ENCODE measurements at regions not wholly inside any gene's neighbourhood (a gene's known extent, or its start where the extent isn't known, plus 50 kb on each side); places are given as distances from the start of the nearest gene placed in this dataset.

DNA sequence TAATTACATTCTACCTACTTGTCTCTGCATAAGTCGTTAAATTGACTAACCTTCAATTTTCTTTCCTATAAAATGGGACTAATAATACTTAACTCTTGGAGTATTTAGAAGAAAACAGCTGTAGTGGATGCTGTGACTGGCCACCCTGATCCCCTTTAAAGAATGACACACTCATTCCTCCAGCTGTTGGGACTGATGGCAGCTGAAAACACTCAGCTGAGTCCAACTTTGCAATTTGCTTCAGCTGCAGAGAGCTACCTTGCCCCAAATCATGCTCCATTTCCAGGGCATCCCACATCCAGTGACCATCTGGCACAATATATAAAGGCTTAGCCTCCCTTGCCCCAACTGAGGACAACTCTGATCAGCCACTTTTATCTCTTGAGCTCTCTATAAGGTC is 89.1 kb downstream of the MID1IP1 start:
- DNase-seq = no peak

DNA sequence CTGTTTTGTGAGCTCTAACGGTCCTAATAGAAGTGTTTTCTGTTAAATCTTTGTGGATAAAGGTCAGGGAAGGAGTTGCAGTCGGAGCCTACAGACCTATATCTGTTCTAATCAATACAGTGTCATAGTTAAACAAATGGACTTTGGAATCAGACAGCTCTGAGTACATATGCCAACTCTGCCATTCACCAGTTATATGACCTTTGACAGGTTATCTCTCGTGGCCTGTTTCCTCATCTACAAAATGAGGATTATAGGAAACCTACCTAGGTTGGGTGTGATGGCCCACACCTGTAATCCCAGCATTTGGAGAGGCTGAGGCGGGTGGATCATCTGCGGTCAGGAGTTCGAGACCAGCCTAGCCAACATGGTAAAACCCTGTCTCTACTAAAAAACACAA is 89.7 kb downstream of the MID1IP1 start:
- no peak for DNase-seq

DNA sequence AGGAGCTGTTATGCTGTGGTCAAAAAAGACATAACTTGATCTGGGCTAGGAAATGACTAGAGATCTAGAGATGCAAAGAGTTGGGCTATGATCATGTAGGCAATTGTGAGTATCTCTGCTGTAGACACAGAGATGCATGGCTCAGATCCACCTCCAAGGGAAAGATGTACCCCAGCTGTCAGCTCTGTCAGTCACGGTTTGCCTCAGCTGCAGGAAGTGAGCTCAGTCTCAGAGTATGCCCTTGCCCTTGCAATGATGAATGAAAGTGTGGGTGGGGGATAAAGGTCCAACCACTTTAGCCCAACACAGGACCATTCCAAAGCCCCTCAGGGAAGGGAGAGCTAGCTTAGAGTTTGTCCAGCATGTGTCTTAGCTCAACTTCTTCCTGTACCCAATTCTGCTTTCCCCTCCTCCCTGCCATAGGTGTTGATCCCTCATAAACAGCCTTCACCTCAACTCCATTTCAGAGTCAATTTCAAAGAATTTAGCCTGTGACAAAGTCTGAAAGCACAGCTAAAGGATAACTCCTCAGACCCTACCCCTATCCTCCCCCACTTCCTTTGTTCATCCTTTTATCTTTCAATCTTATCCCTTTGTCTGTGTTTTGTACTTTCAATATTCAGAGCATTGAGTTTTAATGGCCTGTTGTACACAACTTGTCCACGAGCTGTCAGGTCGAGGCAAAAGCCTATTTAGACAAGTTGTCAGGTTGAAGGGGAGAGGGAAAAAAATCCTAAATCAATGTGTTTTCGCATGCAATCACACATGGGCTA is 90.6 kb downstream of the MID1IP1 start:
- DNase-seq = no peak

DNA sequence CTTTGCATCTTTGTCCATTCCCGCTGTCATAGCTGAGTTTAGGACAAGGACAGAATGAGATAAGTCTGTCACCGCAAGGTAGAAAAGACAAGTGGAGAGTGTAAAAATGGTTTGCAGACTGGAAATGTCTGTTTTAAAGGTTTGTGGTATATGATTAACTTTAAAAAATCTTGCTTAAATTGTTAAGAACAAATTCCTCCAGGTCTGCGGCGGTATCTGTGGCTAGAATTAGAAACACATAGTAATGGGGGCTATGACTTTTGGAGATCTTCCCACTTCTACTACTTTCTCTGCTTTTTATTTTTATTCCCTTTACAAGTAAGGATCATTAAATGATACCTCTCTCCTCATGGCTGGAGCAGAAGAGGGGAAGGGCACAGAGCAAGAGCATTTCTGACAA is 92.2 kb downstream of the MID1IP1 start:
- DNase-seq = no peak

DNA sequence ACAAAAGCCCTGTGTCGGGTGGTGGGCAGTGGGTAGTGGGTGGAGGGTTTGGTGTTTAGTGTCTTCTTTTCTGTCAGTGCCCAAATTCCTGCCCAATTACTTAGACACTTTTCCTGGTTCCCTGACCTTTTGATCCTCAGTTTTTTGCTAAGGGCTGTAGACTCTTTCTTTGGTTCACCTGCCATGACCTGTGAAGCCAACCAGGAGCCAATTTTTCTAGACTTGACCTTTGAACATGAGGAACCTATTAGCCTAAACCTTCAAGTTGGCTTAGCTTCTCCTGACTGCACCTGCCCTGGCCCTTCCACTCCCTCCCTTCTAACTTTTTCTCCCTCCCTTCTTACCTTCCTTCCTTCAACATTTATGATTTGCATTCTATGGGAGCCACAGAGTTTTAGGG is 94.5 kb downstream of the MID1IP1 start:
- DNase-seq = no peak

DNA sequence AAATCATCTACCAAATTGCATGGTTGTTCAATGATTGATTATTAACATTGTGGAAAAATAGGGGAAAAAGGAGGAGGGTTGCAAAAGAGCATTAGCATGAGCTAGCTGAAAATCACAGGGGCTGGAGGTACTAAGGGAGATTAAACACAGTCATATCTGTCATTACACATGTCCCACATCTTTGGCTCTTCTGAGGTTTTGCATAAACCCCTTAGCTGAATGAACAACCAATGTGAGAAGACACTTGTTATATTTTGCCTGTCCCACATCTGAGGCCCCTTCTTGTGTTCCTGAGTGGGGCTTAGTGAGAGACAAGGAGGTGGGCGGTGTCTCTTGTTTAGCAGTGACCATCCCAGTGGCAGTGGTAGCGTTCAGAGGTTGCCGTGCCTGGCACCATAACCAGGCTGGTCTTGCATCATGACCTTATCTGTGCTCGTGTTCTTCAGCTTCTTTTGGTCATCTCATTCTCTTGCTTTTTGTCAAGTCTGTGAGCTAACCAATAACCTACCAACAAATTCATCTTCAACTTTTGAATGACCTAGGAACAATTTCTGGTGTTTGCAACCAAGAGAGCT is 95.6 kb downstream of the MID1IP1 start:
- no peak for DNase-seq

DNA sequence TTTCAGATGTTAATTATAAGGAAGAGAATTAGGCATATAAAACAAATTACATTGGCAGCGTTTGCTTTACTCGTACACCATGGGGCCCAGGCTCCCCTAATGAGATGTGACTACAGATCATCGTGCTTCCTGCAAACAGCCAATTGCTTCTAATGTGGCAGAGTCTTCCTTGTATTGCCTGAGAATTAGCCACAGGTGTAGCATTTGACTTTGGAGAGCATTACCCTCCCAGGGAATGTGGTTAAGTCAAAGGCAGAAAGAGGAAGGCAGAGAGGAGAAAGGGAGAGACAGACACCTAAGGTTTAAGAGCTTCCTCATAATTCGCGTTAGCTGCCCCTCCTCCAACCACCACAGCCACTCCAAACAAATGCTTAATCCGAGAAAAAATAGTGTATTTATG is 97.0 kb downstream of the MID1IP1 start:
- no peak for DNase-seq

DNA sequence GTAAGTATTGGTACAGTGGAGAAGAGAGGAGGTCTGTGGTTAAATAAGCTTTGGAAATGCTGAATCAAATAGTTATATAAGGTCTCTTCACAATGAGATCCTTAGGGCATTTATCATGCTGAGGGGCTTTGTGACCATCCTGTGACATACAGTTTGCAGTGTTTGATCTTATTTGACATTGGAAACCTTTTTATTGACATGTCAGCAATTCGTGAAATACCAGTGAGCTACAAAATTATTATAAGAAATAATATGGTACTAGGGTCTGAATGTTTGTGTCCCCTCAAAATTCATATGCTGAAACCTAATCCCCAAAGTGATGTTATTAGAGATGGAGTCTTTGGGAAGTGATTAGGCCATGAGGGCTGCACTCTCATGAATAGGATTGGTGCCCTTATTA is 98.4 kb downstream of the MID1IP1 start:
- DNase-seq = no peak

DNA sequence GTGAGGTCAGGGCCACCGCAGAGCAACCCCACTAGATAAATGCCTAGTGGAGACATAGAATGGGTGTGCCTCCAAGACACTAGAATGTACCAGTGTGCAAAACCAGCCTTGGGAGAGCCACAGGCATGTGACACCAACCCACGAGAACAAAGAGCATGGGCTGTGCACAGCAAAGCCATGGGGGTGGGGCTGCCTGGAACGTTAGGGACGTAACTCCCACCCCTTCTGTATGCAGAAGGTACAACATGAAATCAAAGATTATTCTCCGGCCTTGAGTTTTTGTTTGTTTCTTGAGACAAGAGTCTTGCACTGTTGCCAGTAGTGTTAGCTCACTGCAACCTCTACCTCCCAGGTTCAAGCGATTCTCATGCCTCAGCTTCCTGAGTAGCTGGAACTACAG is 99.5 kb downstream of the MID1IP1 start:
- DNase-seq = no peak

DNA sequence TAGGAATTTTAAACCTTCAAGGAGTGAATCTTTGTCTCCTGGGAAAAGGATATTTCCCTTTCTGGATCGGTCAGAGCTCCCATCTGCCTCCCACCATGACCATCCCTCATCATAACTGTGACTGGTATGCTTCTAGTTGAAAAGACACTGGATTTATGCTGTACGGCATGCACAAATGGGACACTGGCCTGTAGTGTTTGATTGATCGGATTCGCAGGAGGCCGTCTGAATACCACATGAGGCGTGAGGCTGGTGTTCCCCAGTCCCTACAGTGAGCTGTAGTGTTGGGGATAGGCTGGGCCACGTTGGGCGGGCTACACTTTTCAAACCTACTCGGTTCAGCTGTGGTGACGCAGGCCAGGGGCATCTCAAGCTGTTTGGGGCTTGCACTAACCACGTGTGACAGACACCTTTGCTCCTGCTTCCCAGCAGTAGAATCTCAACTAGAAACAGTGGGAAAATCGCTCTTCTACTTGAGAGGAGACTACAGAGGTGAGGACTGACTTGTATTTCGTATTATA is 101.8 kb downstream of the MID1IP1 start:
- DNase-seq = no peak

DNA sequence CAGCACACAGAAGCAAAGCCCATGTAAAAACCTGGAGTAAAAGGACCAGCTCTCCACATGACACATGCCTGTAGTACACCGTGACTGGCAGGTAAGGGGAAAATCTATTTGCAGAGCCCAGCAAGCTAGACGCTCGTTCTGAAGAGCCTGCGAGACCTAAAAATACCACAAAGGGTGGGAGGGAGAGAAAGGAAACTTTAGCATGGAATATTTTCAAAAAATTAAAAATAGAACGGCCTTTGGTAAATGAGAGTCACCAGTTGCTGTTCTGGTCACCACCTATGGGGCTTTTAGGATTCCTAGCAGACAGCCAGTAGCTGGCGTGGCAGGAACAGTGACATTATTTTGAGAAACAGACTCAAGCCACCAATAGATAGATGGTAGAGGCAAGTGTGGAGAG is 115.5 kb downstream of the MID1IP1 start:
- no peak for DNase-seq

DNA sequence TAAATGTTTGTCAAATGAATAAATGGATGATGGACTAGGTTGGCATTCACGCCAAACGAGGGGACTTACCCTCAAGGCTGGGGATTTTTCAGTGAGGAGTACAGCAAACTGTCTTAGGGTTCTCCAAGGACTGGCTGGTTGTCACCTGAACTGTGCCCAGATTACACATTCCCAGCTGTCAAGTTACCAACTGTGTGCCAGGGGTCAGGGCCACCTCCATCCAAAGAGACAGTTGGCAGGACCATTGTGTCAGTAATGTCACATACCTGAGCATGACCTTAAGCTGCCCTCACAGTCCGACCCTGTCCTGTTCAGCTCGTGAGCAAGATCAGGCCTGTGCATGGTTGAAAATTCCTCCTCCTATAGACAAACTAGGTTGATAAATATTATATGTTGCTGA is 116.7 kb downstream of the MID1IP1 start:
- DNase-seq = no peak

DNA sequence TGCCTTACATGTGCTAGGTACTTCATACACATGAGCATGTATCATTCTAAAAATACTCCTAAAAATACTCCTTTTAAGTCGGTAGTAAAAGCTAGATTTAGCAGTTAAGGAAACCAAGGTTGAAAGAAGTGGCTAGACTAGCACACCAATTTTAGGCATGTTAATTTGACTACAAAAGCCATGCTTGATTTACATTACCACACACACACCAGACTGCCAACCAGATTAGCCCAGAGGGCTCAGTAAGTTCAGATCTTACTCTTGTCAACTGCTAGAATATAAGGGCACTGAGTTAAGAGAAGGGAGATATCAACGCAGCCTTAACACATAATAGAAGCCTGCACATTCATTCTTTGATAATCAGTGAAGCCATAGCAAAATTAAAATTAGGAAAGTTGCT is 117.9 kb downstream of the MID1IP1 start:
- no peak for DNase-seq

DNA sequence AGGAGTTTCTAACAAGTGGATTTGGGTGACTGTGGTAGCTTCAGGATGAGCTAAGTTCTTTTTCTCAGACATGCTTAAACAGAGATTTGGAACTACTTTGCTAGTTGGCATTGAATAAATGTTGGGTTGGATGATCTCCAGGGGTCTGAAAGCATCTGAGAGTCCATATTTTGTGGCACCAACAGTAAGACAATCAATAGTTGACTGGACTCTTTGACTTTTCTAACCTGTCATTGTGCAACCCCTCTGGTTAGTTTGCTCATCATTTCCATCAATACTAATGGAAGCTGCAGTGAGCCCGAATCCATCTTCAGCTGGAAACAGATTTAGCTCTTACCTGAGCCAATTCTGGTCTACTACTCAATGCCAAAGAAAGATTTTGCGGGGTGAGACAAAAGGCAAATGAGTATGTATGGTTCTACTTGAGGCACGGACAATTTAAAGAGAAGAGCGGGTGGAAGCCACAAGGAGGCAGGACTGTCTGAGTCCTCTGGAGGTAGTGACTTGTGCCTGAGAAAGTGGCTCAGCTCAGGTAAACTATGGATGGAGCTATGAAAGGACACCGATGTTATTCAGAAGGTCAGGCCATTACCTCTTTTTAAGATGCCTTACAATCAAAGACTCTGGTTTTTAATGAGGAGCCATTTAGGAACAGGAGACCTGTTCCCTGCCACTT is 118.7 kb downstream of the MID1IP1 start:
- no peak for DNase-seq

DNA sequence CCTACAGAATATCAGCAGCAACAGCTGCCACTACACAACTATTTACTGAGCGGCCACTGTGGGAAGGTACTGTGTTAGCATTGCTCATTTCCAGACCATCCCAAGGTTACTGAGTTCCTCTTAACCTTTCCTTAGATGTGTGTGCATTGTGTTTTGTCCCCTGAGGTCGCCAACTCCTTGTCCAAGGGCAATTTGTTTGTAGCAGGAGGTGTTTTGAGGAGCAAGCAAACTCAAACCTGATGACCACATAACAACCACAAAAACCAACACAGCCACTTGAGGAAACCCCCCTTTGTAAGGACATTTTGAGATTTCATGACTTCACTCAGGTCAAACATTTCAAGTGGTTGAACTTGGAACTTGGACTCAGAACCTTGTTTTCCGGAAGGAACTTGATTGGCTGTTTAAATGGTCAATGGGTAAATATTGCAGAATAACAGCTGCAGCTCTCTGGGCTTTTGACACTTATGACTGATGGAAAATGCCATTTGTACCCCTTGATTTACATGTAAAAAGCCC is 122.3 kb downstream of the MID1IP1 start:
- no peak for DNase-seq

DNA sequence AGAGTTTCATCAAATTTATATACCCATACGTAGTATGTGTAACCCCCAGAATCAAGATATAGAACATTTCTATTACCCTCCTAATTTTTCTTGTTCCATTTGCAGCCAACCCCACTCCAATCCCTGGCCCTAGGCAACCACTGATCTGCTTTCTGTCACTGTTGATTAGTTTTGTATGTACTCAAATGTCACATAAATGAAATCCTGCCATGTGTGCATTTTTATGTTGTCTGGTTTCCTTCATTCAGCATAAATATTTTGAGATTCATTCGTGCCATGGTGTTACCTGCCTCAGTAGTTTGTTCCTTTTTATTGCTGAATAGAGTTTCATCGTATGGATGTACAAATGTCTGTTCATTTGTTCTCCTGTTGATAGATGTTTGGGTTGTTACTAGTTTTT is 126.3 kb downstream of the MID1IP1 start:
- DNase-seq = no peak

DNA sequence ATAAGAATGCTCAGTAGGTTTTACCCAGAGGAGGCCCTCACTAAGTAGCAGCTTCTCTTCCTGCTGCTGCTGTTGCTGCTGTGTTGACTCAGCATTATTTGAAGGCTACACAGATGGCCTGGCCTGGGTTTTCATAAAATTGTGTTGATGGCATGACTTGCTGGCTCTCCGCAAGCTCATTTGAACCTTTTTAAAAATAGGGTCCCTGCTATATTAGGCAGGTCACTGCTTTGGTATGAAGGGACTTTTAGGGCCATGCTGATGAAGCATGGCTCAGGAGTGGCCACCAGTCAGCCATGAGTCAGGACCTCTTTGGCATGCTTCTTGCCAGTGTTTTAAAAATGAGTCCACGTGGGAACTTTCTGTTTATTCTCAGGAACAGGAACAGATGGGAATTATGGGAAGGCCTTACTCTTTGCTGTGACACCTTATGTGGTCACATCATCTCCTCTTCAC is 128.7 kb downstream of the MID1IP1 start:
- DNase-seq = no peak

DNA sequence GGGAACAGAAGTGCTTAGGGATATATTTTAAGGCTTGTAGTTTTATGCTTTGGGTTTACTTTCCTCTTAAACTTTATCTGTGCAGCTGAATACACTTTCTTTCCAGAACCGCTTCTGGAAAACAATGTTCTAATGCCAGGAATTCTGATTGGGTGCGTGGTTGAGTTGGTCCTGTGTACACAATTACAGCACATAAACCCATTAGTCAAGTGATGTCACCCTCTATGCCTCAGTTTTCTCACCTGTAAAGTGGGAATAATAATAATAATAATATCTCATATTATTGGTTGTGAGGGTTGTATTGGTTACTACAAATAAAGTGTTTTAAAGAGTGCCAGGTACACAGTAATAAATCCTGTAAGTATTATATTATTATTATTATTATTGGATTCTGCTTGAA is 129.2 kb downstream of the MID1IP1 start:
- DNase-seq = no peak

DNA sequence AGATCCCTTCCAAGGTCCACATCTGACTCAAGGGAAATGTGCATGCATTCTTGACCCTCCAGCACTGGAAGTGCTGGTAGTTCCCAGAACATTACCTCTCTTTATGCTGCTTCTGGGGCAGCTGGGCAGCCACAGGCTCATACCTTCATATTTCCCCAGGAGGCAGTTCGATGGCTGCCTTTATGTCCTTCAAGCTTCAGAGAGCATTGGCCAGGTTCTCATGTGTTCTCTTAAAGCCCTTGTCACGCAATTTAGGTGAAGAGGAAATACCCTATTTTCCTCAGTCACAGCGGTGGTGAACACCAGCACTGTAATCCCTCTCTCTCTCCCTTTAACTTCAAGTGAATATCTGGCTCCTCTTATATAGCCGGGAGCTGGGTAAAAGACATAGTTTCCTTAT is 134.3 kb downstream of the MID1IP1 start:
- DNase-seq = no peak

DNA sequence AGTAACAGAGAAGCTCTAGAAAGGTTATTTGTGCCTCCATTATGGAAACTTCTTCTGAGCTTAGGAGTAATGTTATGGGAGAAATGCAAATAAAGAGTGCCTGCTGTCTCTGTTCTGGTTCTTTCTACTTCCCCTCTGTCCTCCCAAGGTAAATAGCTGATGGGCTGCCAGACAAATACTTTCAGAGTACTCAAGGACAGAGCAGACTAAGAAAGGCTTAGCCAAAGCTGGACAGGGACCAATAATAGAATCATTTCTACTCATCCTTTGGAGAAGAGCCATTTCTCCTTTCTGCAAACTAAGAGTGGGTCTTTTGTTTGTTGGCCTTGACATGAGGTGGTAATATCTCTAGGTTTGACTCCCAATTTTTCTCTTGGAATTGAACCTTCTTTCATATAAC is 136.1 kb downstream of the MID1IP1 start:
- no peak for DNase-seq

DNA sequence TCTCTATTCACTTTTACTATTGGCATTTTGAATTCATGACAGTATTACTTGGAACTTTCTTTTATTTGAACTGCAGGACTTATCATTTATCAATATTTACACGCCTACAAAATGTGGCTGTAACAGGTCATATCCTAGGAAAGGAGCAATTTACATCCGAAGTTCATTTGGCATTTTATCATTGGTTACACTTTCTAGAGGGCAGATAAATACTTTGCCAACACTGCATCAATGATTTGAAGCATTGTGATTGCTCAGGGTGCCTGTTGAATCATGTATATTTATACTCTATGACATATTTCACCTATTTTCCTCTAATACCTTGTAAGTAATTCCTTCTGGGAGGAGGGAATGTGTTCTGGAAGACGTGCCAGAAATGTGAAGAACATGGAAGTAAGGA is 136.7 kb downstream of the MID1IP1 start:
- no peak for DNase-seq

DNA sequence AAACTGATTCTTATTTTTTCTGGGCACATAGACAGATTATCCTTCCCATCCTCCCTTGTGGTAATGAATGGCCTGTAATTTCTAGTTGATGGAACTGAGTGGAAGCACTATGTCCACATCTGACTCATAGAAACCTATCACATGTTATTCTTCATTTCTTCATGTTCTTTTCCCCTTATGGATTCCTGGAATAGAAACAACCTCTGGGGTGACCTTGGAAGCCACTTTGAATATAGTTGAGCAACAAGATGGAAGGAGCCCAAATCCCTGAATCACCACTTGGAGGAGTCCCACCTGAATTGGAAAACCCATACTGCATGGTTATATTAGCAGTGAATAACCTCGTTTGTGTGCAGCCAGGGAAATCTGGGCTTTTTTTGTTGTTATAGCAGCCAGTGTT is 137.8 kb downstream of the MID1IP1 start:
- DNase-seq = no peak

DNA sequence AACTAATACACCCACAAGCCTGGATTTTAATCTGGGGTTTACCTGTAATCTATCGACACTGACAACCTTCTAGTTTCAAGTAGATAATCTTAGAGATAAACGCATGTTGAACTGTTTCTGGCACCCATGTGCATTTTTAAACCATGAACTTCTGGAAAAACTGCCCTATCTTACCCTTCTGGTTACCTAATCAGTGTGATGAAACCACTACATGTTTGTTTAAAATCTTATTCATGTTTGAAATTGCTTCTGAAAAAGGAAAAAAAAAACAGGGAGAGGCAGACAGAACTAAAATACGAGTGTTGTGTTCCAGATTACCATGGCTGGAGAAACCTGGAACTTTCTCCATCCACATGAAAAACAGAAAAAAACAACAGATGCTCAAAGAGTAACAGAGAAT is 139.3 kb downstream of the MID1IP1 start:
- DNase-seq = no peak

DNA sequence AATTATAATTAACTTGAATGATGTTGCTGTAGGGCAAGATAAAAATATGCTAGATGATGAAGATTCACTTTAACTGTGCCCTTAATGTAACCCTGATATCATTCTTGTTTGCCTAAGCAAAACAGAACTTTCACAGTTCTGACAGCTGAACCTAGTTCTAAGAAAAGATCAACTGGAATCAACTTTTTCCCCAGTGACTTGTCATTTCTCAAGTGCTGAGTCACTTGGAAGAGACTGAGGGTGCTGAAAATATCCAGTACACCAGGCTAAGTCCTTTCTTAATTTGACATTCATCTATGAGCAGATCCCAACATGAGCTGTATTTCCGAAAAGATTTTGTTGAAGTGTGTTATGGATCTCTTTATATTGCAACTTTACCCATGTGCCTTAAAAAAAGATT is 140.4 kb downstream of the MID1IP1 start:
- DNase-seq = no peak
